Type B pancreatic cell (in vitro differentiated cells): ENCODE measurements at regions not wholly inside any gene's neighbourhood (a gene's known extent, or its start where the extent isn't known, plus 50 kb on each side); places are given as distances from the start of the nearest gene placed in this dataset.
A peak's percentile ranks its signal among the peaks of the same experiment; 100 is the strongest.

Experiments used
- DNase-seq: peaks from one replicate; pipeline ENCODE4 v3.0.0; 2021; ENCODE audit warnings: mixed read lengths; ENCODE audit not compliant: unreplicated experiment; ENCODE audit errors: extremely low spot score
- H3K27ac Mint-ChIP-seq: 2 replicates; pipeline ENCODE4 v1.8.0; 2021; ENCODE audit warnings: mild to moderate bottlenecking, mixed read lengths
- H3K27me3 Mint-ChIP-seq: 2 replicates; pipeline ENCODE4 v1.8.0; 2021; ENCODE audit warnings: mixed read lengths
- H3K36me3 Mint-ChIP-seq: 2 replicates; pipeline ENCODE4 v1.8.0; 2021; ENCODE audit warnings: mixed read lengths
- H3K4me1 Mint-ChIP-seq: one replicate; pipeline ENCODE4 v1.8.0; 2021; ENCODE audit warnings: mixed read lengths; ENCODE audit not compliant: unreplicated experiment
- H3K4me3 Mint-ChIP-seq: 2 replicates; pipeline ENCODE4 v1.8.0; 2021; ENCODE audit warnings: mild to moderate bottlenecking, mixed read lengths
- H3K9me3 Mint-ChIP-seq: 2 replicates; pipeline ENCODE4 v1.8.0; 2021; ENCODE audit warnings: mixed read lengths
- TF ChIP-seq, protein P1 (sequence below): fragments of 200-600 bp; sonication (generic); conservative IDR thresholded peaks from 2 replicates; pipeline ENCODE4 v1.5.0; 2021; ENCODE audit warnings: antibody characterized with exemption, mild to moderate bottlenecking

- no peaks in the 10 kb centered on the region for H3K36me3 Mint-ChIP-seq
- no peaks in the 10 kb centered on the region for H3K4me1 Mint-ChIP-seq
- DNase-seq, result no peak
Measured at GRCh38 chr3:148625991-148626390, 71.7 kb upstream of the AGTR1 start.

DNA sequence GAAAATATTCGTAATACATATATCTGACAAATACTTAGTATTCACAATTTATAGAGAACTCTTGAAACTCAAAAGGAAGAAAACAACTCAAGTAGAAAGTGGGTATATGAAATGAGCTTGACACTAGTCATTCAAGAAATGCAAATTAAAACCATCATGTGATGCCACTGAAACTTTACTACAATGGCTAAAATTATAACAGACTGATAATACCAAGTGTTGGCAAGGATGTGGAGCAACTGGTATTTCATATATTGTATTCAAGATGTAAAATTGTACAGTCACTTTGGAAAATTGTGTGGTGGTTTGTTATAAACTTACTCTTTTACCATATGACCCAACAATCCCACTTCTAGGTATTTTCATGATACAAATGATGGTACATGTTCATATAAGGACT lies 68.7 kb upstream of the AGTR1 start:
- Mint-ChIP-seq H3K27ac (no peak overlapping the region), H3K9me3 (peaks cover 4% of the 10 kb centered on the region), H3K4me3 (no peak overlapping the region), H3K27me3 (peaks cover 4% of the 10 kb centered on the region), H3K4me1 (no peaks in the 10 kb centered on the region), H3K36me3 (no peaks in the 10 kb centered on the region)
- TF ChIP-seq, protein P1, sequence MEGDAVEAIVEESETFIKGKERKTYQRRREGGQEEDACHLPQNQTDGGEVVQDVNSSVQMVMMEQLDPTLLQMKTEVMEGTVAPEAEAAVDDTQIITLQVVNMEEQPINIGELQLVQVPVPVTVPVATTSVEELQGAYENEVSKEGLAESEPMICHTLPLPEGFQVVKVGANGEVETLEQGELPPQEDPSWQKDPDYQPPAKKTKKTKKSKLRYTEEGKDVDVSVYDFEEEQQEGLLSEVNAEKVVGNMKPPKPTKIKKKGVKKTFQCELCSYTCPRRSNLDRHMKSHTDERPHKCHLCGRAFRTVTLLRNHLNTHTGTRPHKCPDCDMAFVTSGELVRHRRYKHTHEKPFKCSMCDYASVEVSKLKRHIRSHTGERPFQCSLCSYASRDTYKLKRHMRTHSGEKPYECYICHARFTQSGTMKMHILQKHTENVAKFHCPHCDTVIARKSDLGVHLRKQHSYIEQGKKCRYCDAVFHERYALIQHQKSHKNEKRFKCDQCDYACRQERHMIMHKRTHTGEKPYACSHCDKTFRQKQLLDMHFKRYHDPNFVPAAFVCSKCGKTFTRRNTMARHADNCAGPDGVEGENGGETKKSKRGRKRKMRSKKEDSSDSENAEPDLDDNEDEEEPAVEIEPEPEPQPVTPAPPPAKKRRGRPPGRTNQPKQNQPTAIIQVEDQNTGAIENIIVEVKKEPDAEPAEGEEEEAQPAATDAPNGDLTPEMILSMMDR, result no peak
- no peak for DNase-seq

More at GRCh38 chr3:148625991-148626390, 71.7 kb upstream of the AGTR1 start:
- Mint-ChIP-seq H3K9me3 (peaks cover 4% of the 10 kb centered on the region), H3K4me3 (no peak overlapping the region), H3K27ac (no peak overlapping the region), H3K27me3 (no peaks in the 10 kb centered on the region)
- TF ChIP-seq, protein P1, result no peak

DNA sequence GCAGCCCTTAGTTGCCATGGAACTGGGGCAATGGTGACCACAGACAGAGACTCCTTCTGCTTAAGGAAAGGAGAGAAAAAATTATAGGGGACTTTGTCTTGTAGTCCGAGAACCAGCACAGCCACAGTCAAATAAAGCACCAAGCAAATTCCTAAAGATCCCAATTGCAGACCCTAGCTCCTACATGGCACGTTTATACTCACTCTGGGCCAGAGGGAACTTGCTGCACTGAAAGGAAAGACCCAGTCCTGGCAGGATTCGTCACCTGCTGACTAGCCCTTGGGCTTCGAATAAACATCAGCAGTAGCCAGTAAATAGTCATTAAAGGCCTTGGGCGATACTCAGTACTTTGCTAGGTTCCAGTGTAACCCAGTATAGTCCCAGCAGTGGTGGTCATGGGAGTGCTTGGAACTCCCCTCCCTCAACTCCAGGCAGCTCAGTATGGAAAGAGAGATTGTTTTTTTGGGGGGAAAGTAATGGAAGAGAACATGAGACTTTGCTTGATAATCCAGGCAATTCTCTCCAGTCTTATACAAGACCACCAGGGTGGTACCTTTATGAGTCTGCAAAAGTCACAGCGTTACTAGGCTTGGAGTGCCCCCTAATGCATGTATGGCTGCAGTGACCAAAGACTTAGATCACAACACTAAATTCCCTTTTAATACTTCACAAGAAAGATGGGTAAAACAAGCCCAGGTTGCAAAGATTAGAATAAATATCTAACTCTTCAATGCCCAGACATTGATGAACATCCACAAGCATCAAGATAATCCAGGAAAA lies 66.4 kb upstream of the AGTR1 start:
- TF ChIP-seq, protein P1, result peak; percentile 61
- Mint-ChIP-seq H3K36me3 (no peaks in the 10 kb centered on the region), H3K27ac (no peak overlapping the region), H3K4me3 (no peak overlapping the region), H3K4me1 (no peaks in the 10 kb centered on the region), H3K27me3 (peaks cover 7% of the 10 kb centered on the region), H3K9me3 (peaks cover 4% of the 10 kb centered on the region)
- DNase-seq, result no peak

GRCh38 chr3:148641722-148642121 lies 56.0 kb upstream of the AGTR1 start:
- no peaks in the 10 kb centered on the region for H3K9me3 Mint-ChIP-seq
- no peaks in the 10 kb centered on the region for H3K4me1 Mint-ChIP-seq
- H3K4me3 Mint-ChIP-seq, result no peak overlapping the region

DNA sequence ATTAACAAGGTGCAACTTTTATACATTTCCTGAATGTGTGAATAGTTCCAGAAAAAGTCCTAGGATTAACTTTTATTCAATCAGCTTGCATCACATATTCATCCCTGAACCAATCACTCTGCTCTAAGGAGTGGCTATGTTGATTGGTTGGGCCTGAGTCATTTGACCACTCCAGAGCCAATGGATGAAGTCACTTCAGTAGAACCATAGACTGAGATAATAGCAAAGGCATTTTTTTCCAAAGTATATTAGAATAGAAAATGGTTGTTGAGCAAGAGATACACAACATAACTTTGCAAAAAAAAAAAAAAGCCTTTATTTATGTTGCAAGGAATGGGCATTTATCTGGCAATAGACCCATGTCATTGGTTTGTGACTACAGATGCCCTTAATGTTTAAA lies 55.5 kb upstream of the AGTR1 start:
- no peaks in the 10 kb centered on the region for H3K27me3 Mint-ChIP-seq
- TF ChIP-seq, protein P1, result no peak
- H3K4me3 Mint-ChIP-seq, result no peak overlapping the region
- no peaks in the 10 kb centered on the region for H3K9me3 Mint-ChIP-seq
- no peak overlapping the region for H3K27ac Mint-ChIP-seq
- H3K4me1 Mint-ChIP-seq, result no peaks in the 10 kb centered on the region
- DNase-seq, result no peak
- no peaks in the 10 kb centered on the region for H3K36me3 Mint-ChIP-seq

More at GRCh38 chr3:148641722-148642121, 56.0 kb upstream of the AGTR1 start:
- no peak for DNase-seq
- Mint-ChIP-seq H3K36me3 (no peaks in the 10 kb centered on the region), H3K27ac (no peak overlapping the region), H3K27me3 (peaks cover under 1% of the 10 kb centered on the region)
- TF ChIP-seq, protein P1, result no peak
